ENCODE measurements at regions not wholly inside any gene's neighbourhood (a gene's known extent, or its start where the extent isn't known, plus 50 kb on each side); places are given as distances from the start of the nearest gene placed in this dataset.

GRCh38 chr12:125208942-125209341 lies 143.7 kb downstream of the AACS start:
- no peak overlapping the region for H3K4me3 ChIP-seq (replicated peaks in 1 of 3; ENCODE audit: insufficient read depth in 1 of 3, low read depth in 1 of 3, low read length in 3 of 3)
- H3K27me3 ChIP-seq (ENCODE audit: control insufficient read depth in 2 of 2, insufficient read depth in 2 of 2, low read length in 2 of 2): no peaks in the 10 kb centered on the region
- no peak overlapping the region for H2AFZ ChIP-seq (ENCODE audit: low read depth, low read length)
- H3K9me1 ChIP-seq (replicated peaks; ENCODE audit: control insufficient read depth, extremely low read depth, insufficient read depth, low read length): no peaks in the 10 kb centered on the region
- FAIRE-seq: no peak
- H3K4me1 ChIP-seq (ENCODE audit: control insufficient read depth, extremely low read depth, insufficient read depth, low read length): no peaks in the 10 kb centered on the region
- intact Hi-C loops (cut with micrococcal nuclease) (no loop called here), dilution Hi-C loops (cut with MboI; ENCODE audit: extremely low pct_ligation_motif_present, low sequenced_read_pairs) (no loop called here)
- TF ChIP-seq EZH2 (IDR thresholded peaks at IDR 0.05; ENCODE audit: borderline replicate concordance, low read depth, low read length, severe bottlenecking): no peak
- TF ChIP-seq JUN (IDR thresholded peaks at IDR 0.05; ENCODE audit: borderline replicate concordance, insufficient read depth, insufficient read length, low read depth): no peak
- no peak for TF ChIP-seq POLR2A (IDR thresholded peaks at IDR 0.05; ENCODE audit: low read depth, low read length)
- no peak for TF ChIP-seq MYC (IDR thresholded peaks at IDR 0.05; ENCODE audit: low read depth, low read length)
- TF ChIP-seq, protein P1, sequence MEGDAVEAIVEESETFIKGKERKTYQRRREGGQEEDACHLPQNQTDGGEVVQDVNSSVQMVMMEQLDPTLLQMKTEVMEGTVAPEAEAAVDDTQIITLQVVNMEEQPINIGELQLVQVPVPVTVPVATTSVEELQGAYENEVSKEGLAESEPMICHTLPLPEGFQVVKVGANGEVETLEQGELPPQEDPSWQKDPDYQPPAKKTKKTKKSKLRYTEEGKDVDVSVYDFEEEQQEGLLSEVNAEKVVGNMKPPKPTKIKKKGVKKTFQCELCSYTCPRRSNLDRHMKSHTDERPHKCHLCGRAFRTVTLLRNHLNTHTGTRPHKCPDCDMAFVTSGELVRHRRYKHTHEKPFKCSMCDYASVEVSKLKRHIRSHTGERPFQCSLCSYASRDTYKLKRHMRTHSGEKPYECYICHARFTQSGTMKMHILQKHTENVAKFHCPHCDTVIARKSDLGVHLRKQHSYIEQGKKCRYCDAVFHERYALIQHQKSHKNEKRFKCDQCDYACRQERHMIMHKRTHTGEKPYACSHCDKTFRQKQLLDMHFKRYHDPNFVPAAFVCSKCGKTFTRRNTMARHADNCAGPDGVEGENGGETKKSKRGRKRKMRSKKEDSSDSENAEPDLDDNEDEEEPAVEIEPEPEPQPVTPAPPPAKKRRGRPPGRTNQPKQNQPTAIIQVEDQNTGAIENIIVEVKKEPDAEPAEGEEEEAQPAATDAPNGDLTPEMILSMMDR (IDR thresholded peaks at IDR 0.05; ENCODE audit: extremely low read depth in 1 of 2, insufficient read depth in 1 of 2, low read depth in 1 of 2, low read length in 2 of 2): no peak
- TF ChIP-seq POLR2AphosphoS5 (IDR thresholded peaks at IDR 0.05; ENCODE audit: insufficient read depth, low read depth, low read length): no peak
- no peak for TF ChIP-seq GATA2 (IDR thresholded peaks at IDR 0.05; ENCODE audit: insufficient read depth, insufficient read length, low read depth, low read length)
- TF ChIP-seq, protein P2, sequence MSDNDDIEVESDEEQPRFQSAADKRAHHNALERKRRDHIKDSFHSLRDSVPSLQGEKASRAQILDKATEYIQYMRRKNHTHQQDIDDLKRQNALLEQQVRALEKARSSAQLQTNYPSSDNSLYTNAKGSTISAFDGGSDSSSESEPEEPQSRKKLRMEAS (IDR thresholded peaks at IDR 0.05; ENCODE audit: insufficient read depth, insufficient read length): no peak
- no peak for TF ChIP-seq FOS (IDR thresholded peaks at IDR 0.05; ENCODE audit: borderline replicate concordance, insufficient read depth, low read length)
- no peak for DNase-seq (ENCODE audit: low read depth, low spot score)
- no peaks in the 10 kb centered on the region for H3K79me2 ChIP-seq (ENCODE audit: control insufficient read depth, insufficient read depth, low read length)
- no peaks in the 10 kb centered on the region for H4K20me1 ChIP-seq (replicated peaks; ENCODE audit: control insufficient read depth, extremely low read depth, insufficient read depth, low read length)
- H3K4me2 ChIP-seq (ENCODE audit: insufficient read depth, low read length): no peak overlapping the region
- H3K9ac ChIP-seq (replicated peaks; ENCODE audit: extremely low read depth, insufficient read depth, low read length): no peak overlapping the region
- ChIA-PET CTCF (no interaction called here), POLR2A (no interaction called here)
- no TSS peak for BruUV-seq (replicated peaks)
- no peaks in the 10 kb centered on the region for H3K36me3 ChIP-seq (ENCODE audit: control insufficient read depth in 2 of 2, extremely low read depth in 1 of 2, insufficient read depth in 2 of 2, low read length in 2 of 2)
- no peak overlapping the region for H3K27ac ChIP-seq (ENCODE audit: insufficient read depth, low read depth, low read length)
- no peaks in the 10 kb centered on the region for H3K9me3 ChIP-seq (replicated peaks; ENCODE audit: control insufficient read depth, insufficient read depth, low read length)

All from endothelial cell of umbilical vein (primary cell).